IMR-90 (cell line): ENCODE measurements at regions not wholly inside any gene's neighbourhood (a gene's known extent, or its start where the extent isn't known, plus 50 kb on each side); places are given as distances from the start of the nearest gene placed in this dataset.

Experiments used
- ATAC-seq: fragments of 200-7000 bp; cut with Tn5 transposase; 2 replicates; pipeline ENCODE4 v1.9.1; 2020; ENCODE audit warnings: low read depth, mild to moderate bottlenecking, moderate library complexity
- BruUV-seq: library from RNA; stranded (reverse); fragments of 400-500 nt; replicated peaks from 2 replicates; lab custom pipeline; 2021; lab: Mats Ljungman, UMichigan
- CTCF ChIA-PET: fragments of 300-600 bp; formaldehyde crosslinking; extraction: SDS; loops from one replicate; lab custom pipeline; 2021; ENCODE audit warnings: antibody characterized with exemption; lab: Yijun Ruan, JAX
- POLR2A ChIA-PET: fragments of 300-600 bp; sonication (Branson Sonifier 250); formaldehyde crosslinking; loops from one replicate; lab custom pipeline; 2022; ENCODE audit warnings: antibody characterized with exemption; ENCODE audit not compliant: unreplicated experiment; lab: Charles Lee
- DNase-seq: peaks from one replicate; pipeline ENCODE4 v3.0.0; 2013
- H2AFZ ChIP-seq: replicated peaks from 2 replicates; pipeline ENCODE3; 2013; ENCODE audit warnings: low read length, mild to moderate bottlenecking; ENCODE audit not compliant: poor library complexity
- H2AK5ac ChIP-seq: 2 replicates; pipeline ENCODE4 v1.6.1; 2013; ENCODE audit warnings: low read depth, low read length, inconsistent platforms
- H2AK9ac ChIP-seq: replicated peaks from 2 replicates; pipeline ENCODE3; 2013; ENCODE audit warnings: mild to moderate bottlenecking, low read depth, low read length, moderate library complexity; ENCODE audit not compliant: poor library complexity
- H2BK120ac ChIP-seq: 2 replicates; pipeline ENCODE4 v1.6.1; 2013; ENCODE audit warnings: low read depth, low read length, inconsistent platforms
- H2BK15ac ChIP-seq: 3 replicates; pipeline ENCODE4 v1.6.1; 2013; ENCODE audit warnings: low read depth, low read length, inconsistent platforms
- H2BK20ac ChIP-seq: 2 replicates; pipeline ENCODE4 v1.6.1; 2013; ENCODE audit warnings: low read depth, mild to moderate bottlenecking, inconsistent platforms, low read length, moderate library complexity
- H2BK5ac ChIP-seq: 2 replicates; pipeline ENCODE4 v1.6.1; 2013; ENCODE audit warnings: mild to moderate bottlenecking, low read depth, low read length, inconsistent platforms; ENCODE audit not compliant: poor library complexity, severe bottlenecking
- H3K14ac ChIP-seq: replicated peaks from 2 replicates; pipeline ENCODE4 v1.6.1; 2013; ENCODE audit warnings: low read depth, low read length, inconsistent platforms
- H3K18ac ChIP-seq: 2 replicates; pipeline ENCODE4 v1.6.1; 2013; ENCODE audit warnings: low read depth, low read length, control low read depth
- H3K23ac ChIP-seq: 2 replicates; pipeline ENCODE4 v1.6.1; 2013; ENCODE audit warnings: low read depth, low read length, inconsistent platforms
- H3K27ac ChIP-seq: 2 replicates; pipeline ENCODE4 v1.5.1; 2013; ENCODE audit warnings: mild to moderate bottlenecking, control low read depth, low read length; ENCODE audit not compliant: insufficient read depth
- H3K27me3 ChIP-seq: 2 replicates; pipeline ENCODE4 v1.6.1; 2013; ENCODE audit warnings: low read length; ENCODE audit not compliant: control insufficient read depth, insufficient read depth
- H3K36me3 ChIP-seq: 2 replicates; pipeline ENCODE4 v1.6.1; 2013; ENCODE audit warnings: low read length, mixed read lengths; ENCODE audit not compliant: control insufficient read depth, insufficient read depth
- H3K4ac ChIP-seq: 2 replicates; pipeline ENCODE4 v1.6.1; 2013; ENCODE audit warnings: low read depth, low read length, inconsistent platforms
- H3K4me1 ChIP-seq: 2 replicates; pipeline ENCODE4 v1.6.1; 2013; ENCODE audit warnings: low read length, mixed read lengths; ENCODE audit not compliant: control insufficient read depth, insufficient read depth
- H3K4me2 ChIP-seq: 2 replicates; pipeline ENCODE4 v1.6.1; 2013; ENCODE audit warnings: low read depth, mild to moderate bottlenecking, control low read depth, low read length, moderate library complexity
- H3K4me3 ChIP-seq: 2 replicates; pipeline ENCODE4 v1.5.1; 2013; ENCODE audit warnings: low read depth, mild to moderate bottlenecking, control low read depth, low read length, moderate library complexity; ENCODE audit not compliant: insufficient read depth
- H3K56ac ChIP-seq: 2 replicates; pipeline ENCODE4 v1.6.1; 2013; ENCODE audit warnings: low read length, inconsistent platforms; ENCODE audit not compliant: insufficient read depth; ENCODE audit errors: extremely low read depth
- H3K79me1 ChIP-seq, 2 experiments: 2 replicates each; pipeline ENCODE4 v1.6.1; 2013; ENCODE audit warnings: low read length in 2 of 2, inconsistent platforms in 1 of 2, low read depth in 1 of 2
- H3K9ac ChIP-seq: 2 replicates; pipeline ENCODE4 v1.6.1; 2013; ENCODE audit warnings: low read depth, low read length, control low read depth
- H3K9me1 ChIP-seq: 2 replicates; pipeline ENCODE4 v1.6.1; 2013; ENCODE audit warnings: low read length, inconsistent platforms; ENCODE audit not compliant: insufficient read depth
- H3K9me3 ChIP-seq: 2 replicates; pipeline ENCODE4 v1.6.1; 2013; ENCODE audit warnings: low read length; ENCODE audit not compliant: control insufficient read depth, insufficient read depth
- H4K20me1 ChIP-seq: 2 replicates; pipeline ENCODE4 v1.6.1; 2013; ENCODE audit warnings: low read length, inconsistent platforms; ENCODE audit not compliant: insufficient read depth
- H4K5ac ChIP-seq: 2 replicates; pipeline ENCODE4 v1.6.1; 2013; ENCODE audit warnings: mild to moderate bottlenecking, low read depth, low read length, control low read depth
- H4K8ac ChIP-seq, 2 experiments: 2 replicates each; pipeline ENCODE4 v1.6.1; 2013; ENCODE audit warnings: low read depth in 2 of 2, low read length in 2 of 2, control low read depth in 1 of 2, inconsistent platforms in 1 of 2
- H4K91ac ChIP-seq: 2 replicates; pipeline ENCODE4 v1.6.1; 2013; ENCODE audit warnings: low read depth, low read length, inconsistent platforms; ENCODE audit not compliant: insufficient read depth
- CEBPB ChIP-seq: IDR thresholded peaks from 2 replicates; pipeline ENCODE4 v1.6.1; 2012; ENCODE audit warnings: low read depth, low read length, improper control_type of control experiment
- CTCF ChIP-seq: conservative IDR thresholded peaks from 2 replicates; pipeline ENCODE4 v1.5.1; 2012; ENCODE audit warnings: mild to moderate bottlenecking, low read depth, low read length, improper control_type of control experiment
- WGBS, 2 experiments: methylation state at CpG; one replicate each; pipeline versions ENCODE4 v1.1.5 to v1.1.7; 2013; ENCODE audit warnings: missing lambda C conversion rate in 2 of 2; ENCODE audit not compliant: insufficient read length in 1 of 2; ENCODE audit errors: extremely low coverage in 2 of 2; 5-methylcytosine and 5-hydroxymethylcytosine counted together
- dilution Hi-C: fragments of 300-500 bp; cut with HindIII; formaldehyde crosslinking; loops from one replicate; pipeline ENCODE4 v1.14.3; 2018; ENCODE audit warnings: low sequenced_read_pairs; ENCODE audit not compliant: unreplicated experiment
- in situ Hi-C: fragments of 300-500 bp; cut with MboI; formaldehyde crosslinking; loops from 3 replicates; pipeline ENCODE4 v1.14.3; 2019; ENCODE audit warnings: low sequenced_read_pairs, inconsistent platforms, mixed read lengths
- intact Hi-C: fragments of 100-400 bp; cut with micrococcal nuclease; formaldehyde crosslinking; loops from 2 replicates; pipeline ENCODE4 v1.10.0; 2022

GRCh38 chr9:116051528-116051927 lies 102.1 kb upstream of the PAPPA start:
- H3K4me3 ChIP-seq = no peak overlapping the region
- no peak overlapping the region for H3K56ac ChIP-seq
- ChIA-PET CTCF (interaction anchor here (0.7 kb wide), 1 partner anchor 1698 kb away, joined by 5 read pairs; no protein-coding TSS in a partner anchor), POLR2A (no interaction called here)
- no peak overlapping the region for H4K5ac ChIP-seq
- H3K27ac ChIP-seq = no peak overlapping the region
- no peak for DNase-seq
- no peaks in the 10 kb centered on the region for H3K9me3 ChIP-seq
- in situ Hi-C loops = no loop called here
- BruUV-seq = no TSS peak
- H3K79me1 ChIP-seq = no peaks in the 10 kb centered on the region
- H2AFZ ChIP-seq = no peak overlapping the region
- no peak overlapping the region for H4K8ac ChIP-seq
- no peak overlapping the region for H2BK15ac ChIP-seq
- no peaks in the 10 kb centered on the region for H3K4me1 ChIP-seq
- H3K18ac ChIP-seq = no peak overlapping the region
- H3K9ac ChIP-seq = no peak overlapping the region
- dilution Hi-C loops = no loop called here
- no peak for ATAC-seq
- intact Hi-C loops = no loop called here
- no peak overlapping the region for H3K4ac ChIP-seq
- no peaks in the 10 kb centered on the region for H4K20me1 ChIP-seq
- H3K27me3 ChIP-seq = no peaks in the 10 kb centered on the region
- 0 out of 2 replicates have a peak overlapping the region, but pooled peaks have one; percentile 34 for H2BK20ac ChIP-seq
- H2AK9ac ChIP-seq = no peak overlapping the region
- WGBS, 2 experiments = no CpG with 5 or more reads among the region's 2 CpGs
- H3K36me3 ChIP-seq = no peaks in the 10 kb centered on the region
- no peak overlapping the region for H3K4me2 ChIP-seq
- no peak overlapping the region for H4K91ac ChIP-seq
- H2BK120ac ChIP-seq = no peak overlapping the region
- no peak overlapping the region for H2AK5ac ChIP-seq
- H3K14ac ChIP-seq = no peak overlapping the region
- no peak overlapping the region for H3K23ac ChIP-seq
- no peak overlapping the region for H2BK5ac ChIP-seq
- no peaks in the 10 kb centered on the region for H3K9me1 ChIP-seq
- TF ChIP-seq CTCF (no peak), CEBPB (no peak)
